ENCODE measurements at regions not wholly inside any gene's neighbourhood (a gene's known extent, or its start where the extent isn't known, plus 50 kb on each side); places are given as distances from the start of the nearest gene placed in this dataset.

DNA sequence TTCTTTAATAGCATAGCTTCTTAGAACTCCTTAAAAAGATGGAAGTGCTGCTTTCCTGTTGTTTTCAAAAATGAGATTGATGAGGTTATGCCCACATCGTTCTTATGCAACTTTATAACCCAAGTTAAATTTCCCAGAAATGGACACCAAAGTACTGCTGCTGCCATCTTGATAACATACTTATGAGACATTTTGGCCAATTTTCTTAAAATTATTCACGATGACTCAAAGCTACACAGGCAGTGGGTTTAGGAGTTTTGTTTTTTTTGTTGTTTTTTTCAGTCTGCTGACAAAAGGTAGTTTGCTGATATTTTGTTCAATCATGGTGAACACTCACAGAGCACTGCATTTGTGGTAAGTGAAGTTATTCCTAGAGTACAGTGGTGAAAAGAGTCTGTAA, 54.9 kb upstream of the RFC3 start:
- ATAC-seq: no peak

DNA sequence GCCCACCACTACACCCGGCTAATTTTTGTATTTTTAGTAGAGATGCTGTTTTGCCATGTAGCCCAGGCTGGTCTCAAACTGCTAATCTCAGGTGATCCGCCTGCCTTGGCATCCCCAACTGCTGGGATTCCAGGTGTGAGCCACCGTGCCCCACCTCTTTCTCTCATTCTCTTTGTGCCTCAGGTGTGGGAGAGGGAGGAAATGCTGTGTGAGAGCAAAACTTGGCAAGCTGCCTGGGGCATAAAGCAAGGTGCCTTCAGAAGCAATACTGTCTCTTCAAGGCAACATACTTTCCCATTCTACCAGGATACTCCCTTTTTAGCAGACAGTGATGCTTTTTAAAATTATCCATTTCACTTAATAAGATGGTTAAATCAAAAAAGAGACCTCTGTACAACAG, 53.2 kb upstream of the RFC3 start:
- ATAC-seq: no peak

- no peak for ATAC-seq
Measured at GRCh38 chr13:33766329-33767123, 51.4 kb upstream of the RFC3 start.

GRCh38 chr13:33767140-33767539, 50.8 kb upstream of the RFC3 start:
- no peak for ATAC-seq

Measured in activated CD4-positive, CD25-positive, alpha-beta regulatory T cell treated with anti-CD3 and anti-CD28 coated beads, Interleukin-2, amount 50 U/mL, for 24 hours (primary cell).